NCI-H748 treated with DMSO at 0.1 percent for 48 hours (cell line): ENCODE measurements at regions not wholly inside any gene's neighbourhood (a gene's known extent, or its start where the extent isn't known, plus 50 kb on each side); places are given as distances from the start of the nearest gene placed in this dataset.
"Not testable (repeated sequence)": the region's sequence is repeated elsewhere in the genome, so short reads cannot be mapped to it uniquely, and the experiment has no call there.

Experiments used
- DNase-seq: peaks from one replicate; lab custom pipeline; 2025; lab: John Stamatoyannopoulos, UW

GRCh38 chr20:1810926-1811620, 84.1 kb upstream of the SIRPA start:
- no peak for DNase-seq

GRCh38 chr20:1810572-1810925, 84.7 kb upstream of the SIRPA start:
- DNase-seq, result no peak

- DNase-seq, result no peak
Observed at GRCh38 chr20:1809611-1810510, 85.3 kb upstream of the SIRPA start.

- DNase-seq, result no peak
Observed at GRCh38 chr20:1809131-1809572, 86.1 kb upstream of the SIRPA start.

GRCh38 chr20:1808101-1808500, 87.1 kb upstream of the SIRPA start:
- no peak for DNase-seq

- DNase-seq, result no peak
Observed at GRCh38 chr20:1807394-1807793, 87.8 kb upstream of the SIRPA start.

GRCh38 chr20:1806456-1806855, 88.8 kb upstream of the SIRPA start:
- no peak for DNase-seq

GRCh38 chr20:1805816-1806215, 89.4 kb upstream of the SIRPA start:
- no peak for DNase-seq

GRCh38 chr20:1805161-1805581, 90.0 kb upstream of the SIRPA start:
- no peak for DNase-seq

GRCh38 chr20:1804554-1804956, 90.7 kb upstream of the SIRPA start:
- no peak for DNase-seq

- DNase-seq, result no peak
Observed at GRCh38 chr20:1803932-1804501, 91.2 kb upstream of the SIRPA start.

GRCh38 chr20:1803061-1803931, 91.9 kb upstream of the SIRPA start:
- DNase-seq, result peak; percentile 74

- DNase-seq, result peak; percentile 78
Observed at GRCh38 chr20:1802385-1803060, 92.7 kb upstream of the SIRPA start.

GRCh38 chr20:1801929-1802306, 93.3 kb upstream of the SIRPA start:
- no peak for DNase-seq

- no peak for DNase-seq
Observed at GRCh38 chr20:1801225-1801928, 93.8 kb upstream of the SIRPA start.

- DNase-seq, result peak; percentile 50
Observed at GRCh38 chr20:1800777-1801176, 94.4 kb upstream of the SIRPA start.

- DNase-seq, result no peak
Observed at GRCh38 chr20:1800180-1800579, 95.0 kb upstream of the SIRPA start.

- not testable (repeated sequence) for DNase-seq
Observed at GRCh38 chr20:1799746-1800145, 95.5 kb upstream of the SIRPA start.

GRCh38 chr20:1798982-1799381, 96.2 kb upstream of the SIRPA start:
- no peak for DNase-seq

- no peak for DNase-seq
Observed at GRCh38 chr20:1793821-1794220, 101.4 kb upstream of the SIRPA start.

GRCh38 chr20:1792274-1792673, 102.9 kb upstream of the SIRPA start:
- DNase-seq, result no peak
